GM12864 (cell line): ENCODE measurements at regions not wholly inside any gene's neighbourhood (a gene's known extent, or its start where the extent isn't known, plus 50 kb on each side); places are given as distances from the start of the nearest gene placed in this dataset.

Experiments
- DNase-seq: peaks from one replicate; pipeline ENCODE4 v3.0.0-alpha.2; 2011; ENCODE audit warnings: low read depth
- H3K4me3 ChIP-seq: 2 replicates; pipeline ENCODE4 v1.5.1; 2011; ENCODE audit warnings: mild to moderate bottlenecking, low read depth, low read length, control low read depth
- CTCF ChIP-seq: IDR thresholded peaks from 2 replicates; pipeline ENCODE4 v1.5.1; 2011; ENCODE audit warnings: low read depth, mild to moderate bottlenecking, moderate library complexity, low read length, control low read depth, inconsistent platforms; ENCODE audit errors: missing control alignments

- H3K4me3 ChIP-seq: no peak overlapping the region
- TF ChIP-seq CTCF: no peak
- no peak for DNase-seq
These were observed 329.5 kb upstream of the GRAMD2B start for GRCh38 chr5:126093718-126094117.

GRCh38 chr5:126094991-126095390 is 328.2 kb upstream of the GRAMD2B start:
- no peak for TF ChIP-seq CTCF
- no peak overlapping the region for H3K4me3 ChIP-seq
- no peak for DNase-seq

DNA sequence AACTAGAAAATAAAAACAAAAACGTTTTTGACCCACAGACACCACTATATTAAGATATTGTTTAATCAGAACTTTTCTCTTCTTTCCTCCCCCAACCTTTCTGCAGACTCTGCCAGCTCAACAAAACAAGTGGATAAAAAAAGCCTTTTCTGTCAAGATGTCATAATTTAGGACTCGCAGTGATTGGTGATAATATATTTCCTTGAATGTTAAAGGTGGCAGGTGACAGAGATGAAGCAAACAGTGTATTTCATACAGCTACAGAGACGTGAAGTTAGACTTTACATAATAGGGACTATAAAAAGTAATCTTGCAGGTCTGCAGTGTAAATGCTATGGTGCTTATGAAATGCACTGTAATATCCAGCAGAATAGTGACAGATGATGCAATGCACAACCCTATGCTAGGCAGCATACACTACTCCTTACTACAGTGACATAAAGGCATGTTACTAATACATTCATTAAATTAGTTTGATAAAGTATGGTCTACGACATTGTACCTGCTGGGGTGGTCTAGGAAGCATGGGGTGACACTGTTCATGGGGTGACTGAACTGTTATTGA is 326.7 kb upstream of the GRAMD2B start:
- DNase-seq: no peak
- H3K4me3 ChIP-seq: no peak overlapping the region
- no peak for TF ChIP-seq CTCF

DNA sequence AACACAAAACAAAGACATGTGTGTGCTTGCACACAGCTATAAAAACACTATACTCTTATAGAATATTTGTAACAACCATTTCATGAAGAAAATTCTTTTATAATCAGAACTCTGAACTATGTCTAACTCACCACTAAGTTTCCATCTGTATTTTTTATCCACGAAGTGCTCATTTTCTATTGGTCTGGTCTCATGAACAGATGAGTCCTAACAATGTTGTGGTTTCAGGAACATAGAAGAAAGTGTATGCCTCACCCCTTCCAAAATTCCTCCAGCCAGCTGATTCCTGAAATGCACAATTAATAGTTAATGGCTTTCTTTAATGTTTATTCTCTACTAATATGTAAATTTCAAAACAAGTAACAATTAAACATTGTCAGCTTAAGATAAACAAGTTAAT is 325.3 kb upstream of the GRAMD2B start:
- TF ChIP-seq CTCF: no peak
- DNase-seq: no peak
- H3K4me3 ChIP-seq: no peak overlapping the region

- DNase-seq: no peak
- no peak overlapping the region for H3K4me3 ChIP-seq
- TF ChIP-seq CTCF: no peak
These were observed 324.7 kb upstream of the GRAMD2B start for GRCh38 chr5:126098330-126099017.

DNA sequence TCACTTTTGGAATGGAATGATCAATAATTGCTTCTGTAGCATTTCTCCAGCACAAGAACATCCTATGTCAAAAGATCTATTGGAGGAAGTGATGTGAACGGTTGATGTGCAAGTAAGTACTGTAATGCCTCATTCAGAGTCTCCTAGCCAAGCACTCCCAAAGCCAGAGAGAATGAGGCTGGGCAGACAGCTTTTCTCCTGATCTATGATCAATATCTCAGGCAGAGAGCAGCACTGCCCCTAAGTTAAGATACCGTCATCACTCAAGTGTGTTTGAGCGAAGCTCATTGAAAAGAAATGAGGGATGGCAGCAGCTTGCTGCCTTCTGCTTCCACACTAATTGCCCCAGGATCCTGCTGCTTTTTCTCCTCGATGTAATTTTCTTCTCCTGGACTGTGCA is 324.1 kb upstream of the GRAMD2B start:
- no peak overlapping the region for H3K4me3 ChIP-seq
- no peak for TF ChIP-seq CTCF
- DNase-seq: no peak

GRCh38 chr5:126100767-126101166 is 322.4 kb upstream of the GRAMD2B start:
- no peak overlapping the region for H3K4me3 ChIP-seq
- TF ChIP-seq CTCF: peak; percentile 41
- DNase-seq: no peak
